ENCODE measurements at regions not wholly inside any gene's neighbourhood (a gene's known extent, or its start where the extent isn't known, plus 50 kb on each side); places are given as distances from the start of the nearest gene placed in this dataset.

GRCh38 chr11:28412029-28412428 is 303.8 kb downstream of the METTL15 start:
- H3K27ac ChIP-seq (ENCODE audit: insufficient read depth, low read length, poor library complexity, severe bottlenecking): no peak overlapping the region
- H3K4me3 Mint-ChIP-seq: no peak overlapping the region
- no peaks in the 10 kb centered on the region for H3K36me3 Mint-ChIP-seq
- H3K27ac Mint-ChIP-seq: no peak overlapping the region
- H3K9me3 Mint-ChIP-seq: peaks cover 0 to 4% (median 2%) of the 10 kb centered on the region in 7 donors
- no peaks in the 10 kb centered on the region for H3K27me3 ChIP-seq (ENCODE audit: control insufficient read depth, insufficient read depth, low read length)
- H3K4me1 ChIP-seq (ENCODE audit: control insufficient read depth, insufficient read depth, low read length, poor library complexity, severe bottlenecking): no peaks in the 10 kb centered on the region
- no peaks in the 10 kb centered on the region for H3K27me3 Mint-ChIP-seq
- ATAC-seq (ENCODE audit: low read depth in 2 of 2) (no peak), DNase-seq (no peak)
- no peaks in the 10 kb centered on the region for H3K4me1 Mint-ChIP-seq
- peaks cover 0 to 2% of the 10 kb centered on the region in 2 experiments for H3K9me3 ChIP-seq (ENCODE audit: control insufficient read depth in 2 of 2, low read length in 2 of 2)
- no peak overlapping the region for H3K4me3 ChIP-seq (ENCODE audit: low read depth, low read length)
- H3K36me3 ChIP-seq (ENCODE audit: control insufficient read depth, insufficient read depth, low read length): no peaks in the 10 kb centered on the region

- Histone ChIP-seq H3K27me3 (ENCODE audit: control insufficient read depth, insufficient read depth, low read length) (no peaks in the 10 kb centered on the region), H3K36me3 (ENCODE audit: control insufficient read depth, insufficient read depth, low read length) (no peaks in the 10 kb centered on the region), H3K27ac (ENCODE audit: insufficient read depth, low read length, poor library complexity, severe bottlenecking) (no peak overlapping the region), H3K9me3 (ENCODE audit: control insufficient read depth in 2 of 2, low read length in 2 of 2) (no peaks in the 10 kb centered on the region), H3K4me1 (ENCODE audit: control insufficient read depth, insufficient read depth, low read length, poor library complexity, severe bottlenecking) (no peaks in the 10 kb centered on the region), H3K4me3 (ENCODE audit: low read depth, low read length) (no peak overlapping the region)
- H3K9me3 Mint-ChIP-seq: peaks cover 0 to 10% (median 2%) of the 10 kb centered on the region in 7 donors
- H3K27ac Mint-ChIP-seq: no peak overlapping the region
- no peak overlapping the region for H3K4me3 Mint-ChIP-seq
- no peak for ATAC-seq (ENCODE audit: low read depth in 2 of 2)
- H3K4me1 Mint-ChIP-seq: no peaks in the 10 kb centered on the region
- no peaks in the 10 kb centered on the region for H3K27me3 Mint-ChIP-seq
- DNase-seq: no peak
- H3K36me3 Mint-ChIP-seq: no peaks in the 10 kb centered on the region
Measured at GRCh38 chr11:28401446-28401845, 293.3 kb downstream of the METTL15 start.

- Histone ChIP-seq H3K27me3 (ENCODE audit: control insufficient read depth, insufficient read depth, low read length) (no peaks in the 10 kb centered on the region), H3K4me3 (ENCODE audit: low read depth, low read length) (no peak overlapping the region), H3K9me3 (ENCODE audit: control insufficient read depth in 2 of 2, low read length in 2 of 2) (no peaks in the 10 kb centered on the region), H3K4me1 (ENCODE audit: control insufficient read depth, insufficient read depth, low read length, poor library complexity, severe bottlenecking) (no peaks in the 10 kb centered on the region), H3K27ac (ENCODE audit: insufficient read depth, low read length, poor library complexity, severe bottlenecking) (no peak overlapping the region), H3K36me3 (ENCODE audit: control insufficient read depth, insufficient read depth, low read length) (no peaks in the 10 kb centered on the region)
- no peak for DNase-seq
- no peak overlapping the region for H3K27ac Mint-ChIP-seq
- H3K4me3 Mint-ChIP-seq: no peak overlapping the region
- no peaks in the 10 kb centered on the region for H3K4me1 Mint-ChIP-seq
- H3K9me3 Mint-ChIP-seq: peaks cover 0 to 7% (median 2%) of the 10 kb centered on the region in 7 donors
- H3K36me3 Mint-ChIP-seq: no peaks in the 10 kb centered on the region
- no peaks in the 10 kb centered on the region for H3K27me3 Mint-ChIP-seq
- no peak for ATAC-seq (ENCODE audit: low read depth in 2 of 2)
Measured at GRCh38 chr11:28400331-28401100, 292.3 kb downstream of the METTL15 start.

GRCh38 chr11:28393348-28393747 is 285.2 kb downstream of the METTL15 start:
- no peak overlapping the region for H3K4me3 Mint-ChIP-seq
- peaks cover 1 to 16% (median 8%) of the 10 kb centered on the region in 7 donors for H3K9me3 Mint-ChIP-seq
- no peak overlapping the region for H3K27ac Mint-ChIP-seq
- H3K4me3 ChIP-seq (ENCODE audit: low read depth, low read length): no peak overlapping the region
- H3K4me1 Mint-ChIP-seq: peaks cover 0 to 4% (median 0%) of the 10 kb centered on the region in 4 donors
- H3K36me3 ChIP-seq (ENCODE audit: control insufficient read depth, insufficient read depth, low read length): no peaks in the 10 kb centered on the region
- no peaks in the 10 kb centered on the region for H3K9me3 ChIP-seq (ENCODE audit: control insufficient read depth in 2 of 2, low read length in 2 of 2)
- no peaks in the 10 kb centered on the region for H3K4me1 ChIP-seq (ENCODE audit: control insufficient read depth, insufficient read depth, low read length, poor library complexity, severe bottlenecking)
- H3K36me3 Mint-ChIP-seq: no peaks in the 10 kb centered on the region
- no peaks in the 10 kb centered on the region for H3K27me3 Mint-ChIP-seq
- no peak for ATAC-seq (ENCODE audit: low read depth in 2 of 2)
- H3K27me3 ChIP-seq (ENCODE audit: control insufficient read depth, insufficient read depth, low read length): no peaks in the 10 kb centered on the region
- no peak overlapping the region for H3K27ac ChIP-seq (ENCODE audit: insufficient read depth, low read length, poor library complexity, severe bottlenecking)
- no peak for DNase-seq

GRCh38 chr11:28384418-28384817 is 276.2 kb downstream of the METTL15 start:
- Mint-ChIP-seq H3K27ac (no peak overlapping the region), H3K4me1 (no peaks in the 10 kb centered on the region), H3K27me3 (no peaks in the 10 kb centered on the region), H3K36me3 (no peaks in the 10 kb centered on the region), H3K4me3 (no peak overlapping the region), H3K9me3 (peaks cover 0 to 55% (median 9%) of the 10 kb centered on the region in 7 donors)
- ATAC-seq (ENCODE audit: low read depth in 2 of 2): no peak
- Histone ChIP-seq H3K4me3 (ENCODE audit: low read depth, low read length) (no peak overlapping the region), H3K27me3 (ENCODE audit: control insufficient read depth, insufficient read depth, low read length) (no peaks in the 10 kb centered on the region), H3K36me3 (ENCODE audit: control insufficient read depth, insufficient read depth, low read length) (no peaks in the 10 kb centered on the region), H3K9me3 (ENCODE audit: control insufficient read depth in 2 of 2, low read length in 2 of 2) (peaks cover 3 to 8% of the 10 kb centered on the region in 2 experiments), H3K4me1 (ENCODE audit: control insufficient read depth, insufficient read depth, low read length, poor library complexity, severe bottlenecking) (no peaks in the 10 kb centered on the region), H3K27ac (ENCODE audit: insufficient read depth, low read length, poor library complexity, severe bottlenecking) (no peak overlapping the region)
- DNase-seq: no peak

- Histone ChIP-seq H3K36me3 (ENCODE audit: control insufficient read depth, insufficient read depth, low read length) (no peaks in the 10 kb centered on the region), H3K27me3 (ENCODE audit: control insufficient read depth, insufficient read depth, low read length) (no peaks in the 10 kb centered on the region), H3K9me3 (ENCODE audit: control insufficient read depth in 2 of 2, low read length in 2 of 2) (peaks cover 3 to 8% of the 10 kb centered on the region in 2 experiments), H3K4me1 (ENCODE audit: control insufficient read depth, insufficient read depth, low read length, poor library complexity, severe bottlenecking) (no peaks in the 10 kb centered on the region), H3K4me3 (ENCODE audit: low read depth, low read length) (no peak overlapping the region), H3K27ac (ENCODE audit: insufficient read depth, low read length, poor library complexity, severe bottlenecking) (no peak overlapping the region)
- no peak overlapping the region for H3K4me3 Mint-ChIP-seq
- peaks cover 0 to 55% (median 9%) of the 10 kb centered on the region in 7 donors for H3K9me3 Mint-ChIP-seq
- H3K36me3 Mint-ChIP-seq: no peaks in the 10 kb centered on the region
- DNase-seq (no peak), ATAC-seq (ENCODE audit: low read depth in 2 of 2) (no peak)
- H3K27ac Mint-ChIP-seq: no peak overlapping the region
- H3K4me1 Mint-ChIP-seq: no peaks in the 10 kb centered on the region
- no peaks in the 10 kb centered on the region for H3K27me3 Mint-ChIP-seq
Measured at GRCh38 chr11:28383456-28383855, 275.3 kb downstream of the METTL15 start.
